HG03135 (cell line): ENCODE measurements at regions not wholly inside any gene's neighbourhood (a gene's known extent, or its start where the extent isn't known, plus 50 kb on each side); places are given as distances from the start of the nearest gene placed in this dataset.

Experiments
- ATAC-seq: cut with Tn5 transposase; IDR thresholded peaks from one replicate; pipeline ENCODE4 v1.9.1; 2021; ENCODE audit warnings: mild to moderate bottlenecking, moderate library complexity; ENCODE audit not compliant: unreplicated experiment

GRCh38 chr5:91722736-91723467 lies 339.8 kb upstream of the ARRDC3 start:
- no peak for ATAC-seq

- no peak for ATAC-seq
These were observed 329.6 kb upstream of the ARRDC3 start for GRCh38 chr5:91712718-91713117.

DNA sequence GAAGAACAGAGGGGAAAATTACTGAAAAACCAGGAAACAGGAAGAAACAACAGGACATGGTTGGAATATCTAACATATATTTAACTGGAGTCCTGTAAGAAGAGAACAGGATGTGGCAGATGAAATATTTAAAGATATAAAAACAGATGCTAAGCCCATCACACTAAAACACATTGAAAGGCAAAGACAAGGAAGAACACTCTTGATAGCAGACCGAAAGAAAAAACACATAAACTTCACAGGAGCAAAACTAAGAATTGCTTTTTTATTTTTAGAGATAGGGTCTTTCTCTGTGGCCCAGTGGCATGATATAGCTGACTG lies 324.4 kb upstream of the ARRDC3 start:
- ATAC-seq, result no peak

DNA sequence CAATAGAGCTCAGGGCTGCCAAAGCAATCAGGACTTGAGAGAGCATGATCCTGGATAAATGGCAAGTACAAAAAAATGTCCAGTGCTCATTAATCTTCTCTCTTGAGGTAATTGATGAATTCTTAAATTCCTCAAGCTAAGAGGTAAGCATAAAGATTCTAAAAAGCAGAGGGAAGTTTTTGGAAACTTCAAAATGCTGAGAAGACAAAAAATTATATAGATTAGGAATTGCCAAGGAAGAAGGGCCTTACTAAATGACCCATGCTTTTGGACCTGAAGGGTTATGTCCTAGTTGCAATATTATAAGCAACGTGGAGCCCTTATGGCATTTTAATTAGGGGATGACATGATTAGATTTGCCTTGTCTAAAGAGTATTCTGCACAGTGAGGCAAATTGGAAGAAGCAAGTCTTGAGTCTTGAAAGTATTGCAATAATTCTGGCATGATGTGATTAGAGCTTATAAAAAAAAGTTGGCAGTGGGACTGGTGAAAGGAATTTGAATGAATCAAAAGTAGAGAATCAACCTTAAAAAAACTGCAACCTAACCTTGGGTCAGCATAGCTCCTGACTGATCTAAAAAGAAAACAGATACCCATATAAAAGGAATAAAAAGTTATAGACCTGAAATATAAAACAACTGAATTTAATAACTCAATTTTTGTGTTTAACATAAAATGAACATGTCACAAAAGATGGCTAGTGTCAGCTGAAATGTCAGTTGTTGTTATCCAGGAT lies 323.8 kb upstream of the ARRDC3 start:
- ATAC-seq, result no peak

DNA sequence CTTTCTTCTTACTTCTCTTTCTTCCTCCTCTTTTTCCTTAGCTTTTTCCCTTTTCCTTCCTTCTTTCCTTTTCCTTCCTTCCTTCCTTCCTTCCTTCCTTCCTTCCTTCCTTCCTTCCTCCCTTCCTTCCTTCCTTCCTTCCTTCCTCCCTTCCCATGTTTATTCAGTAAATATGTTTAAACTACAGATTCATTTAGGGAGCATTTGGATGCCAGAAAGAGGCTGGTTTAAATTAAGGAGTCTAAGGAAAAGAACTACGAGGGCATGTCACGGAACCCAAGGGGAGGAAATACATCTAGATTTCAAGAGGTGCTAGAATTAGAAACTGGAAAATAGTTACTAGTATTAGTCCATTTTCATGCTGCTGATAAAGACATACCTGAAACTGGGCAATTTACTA lies 320.0 kb upstream of the ARRDC3 start:
- no peak for ATAC-seq

DNA sequence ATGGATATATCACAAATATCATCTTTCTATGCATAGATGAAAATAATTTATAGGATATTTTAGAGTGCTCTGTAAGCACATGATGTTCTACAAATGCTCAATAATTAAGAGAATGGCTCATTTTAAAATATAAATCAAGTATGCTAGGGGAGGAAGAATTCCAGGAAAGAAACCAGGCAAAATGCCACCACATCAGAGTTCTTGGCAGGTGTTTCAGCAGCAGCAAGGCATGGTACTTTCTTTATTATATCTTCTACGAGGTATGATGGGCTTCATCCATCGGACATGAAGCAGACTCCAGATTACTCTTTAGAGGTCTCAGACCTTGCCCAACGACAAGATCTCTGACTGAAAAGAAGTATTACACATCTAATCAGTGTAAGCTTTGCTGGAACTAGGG lies 316.3 kb upstream of the ARRDC3 start:
- ATAC-seq, result no peak

GRCh38 chr5:91691592-91691991 lies 308.5 kb upstream of the ARRDC3 start:
- no peak for ATAC-seq

- no peak for ATAC-seq
These were observed 307.8 kb upstream of the ARRDC3 start for GRCh38 chr5:91690921-91691320.

DNA sequence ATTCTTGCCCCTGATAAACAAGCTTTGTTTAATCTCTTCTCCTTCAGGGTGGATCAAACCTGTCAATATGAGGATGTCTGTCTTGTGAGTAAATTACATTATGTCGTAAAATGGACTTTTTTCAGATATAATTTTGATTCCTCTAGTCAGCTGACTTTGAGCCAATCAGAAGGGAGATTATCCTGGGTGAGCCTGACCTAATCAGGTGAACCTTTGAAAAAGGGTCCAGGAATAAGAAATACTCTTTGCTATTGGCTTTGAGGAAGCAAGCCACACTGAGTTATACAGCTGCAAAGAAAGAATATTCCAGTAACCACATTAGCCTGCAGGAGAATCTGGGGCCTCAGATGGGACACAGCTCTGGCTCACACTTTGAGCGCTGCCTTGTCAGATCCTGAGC lies 304.3 kb upstream of the ARRDC3 start:
- no peak for ATAC-seq

DNA sequence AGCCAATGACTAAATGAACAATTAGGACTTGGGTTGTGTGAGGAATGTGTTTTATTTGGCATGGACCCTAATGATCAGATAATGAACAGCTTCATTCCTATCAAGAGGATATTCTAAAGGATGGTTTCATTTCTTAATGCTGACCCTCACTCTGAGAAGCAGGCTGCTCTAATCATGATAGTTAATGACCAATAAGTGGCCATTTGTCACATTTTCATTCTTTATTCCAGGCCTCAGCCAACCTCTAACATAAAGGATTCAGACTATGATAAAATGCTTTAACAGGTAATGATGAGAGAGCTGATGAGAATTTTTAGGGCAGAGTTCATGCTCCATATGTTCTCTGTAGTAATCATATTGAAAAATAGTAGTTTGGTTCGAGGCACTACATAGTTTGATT lies 301.5 kb upstream of the ARRDC3 start:
- no peak for ATAC-seq

DNA sequence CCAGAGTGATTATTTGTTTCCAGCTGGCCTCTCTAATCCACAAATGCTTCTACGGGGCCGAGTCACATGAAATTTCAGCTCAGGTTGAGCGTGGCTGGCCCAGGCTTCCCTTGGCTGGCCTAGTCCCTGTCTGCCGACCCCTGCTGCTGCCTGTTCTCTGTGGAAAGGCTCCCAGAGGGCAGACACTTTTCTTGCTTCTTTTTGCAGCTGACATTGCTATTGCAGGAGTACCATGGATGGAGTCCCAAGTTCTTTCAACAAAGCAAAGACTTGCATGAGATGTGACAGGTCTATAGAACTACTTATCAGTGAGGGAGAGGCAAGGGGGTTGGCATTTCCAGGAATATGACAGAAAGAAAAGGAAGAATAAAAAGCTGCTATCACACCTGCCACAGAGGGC lies 287.4 kb upstream of the ARRDC3 start:
- no peak for ATAC-seq

GRCh38 chr5:91670122-91670521 lies 287.0 kb upstream of the ARRDC3 start:
- ATAC-seq, result no peak

- ATAC-seq, result no peak
These were observed 285.1 kb upstream of the ARRDC3 start for GRCh38 chr5:91668261-91668660.

- no peak for ATAC-seq
These were observed 269.6 kb upstream of the ARRDC3 start for GRCh38 chr5:91652678-91653077.

DNA sequence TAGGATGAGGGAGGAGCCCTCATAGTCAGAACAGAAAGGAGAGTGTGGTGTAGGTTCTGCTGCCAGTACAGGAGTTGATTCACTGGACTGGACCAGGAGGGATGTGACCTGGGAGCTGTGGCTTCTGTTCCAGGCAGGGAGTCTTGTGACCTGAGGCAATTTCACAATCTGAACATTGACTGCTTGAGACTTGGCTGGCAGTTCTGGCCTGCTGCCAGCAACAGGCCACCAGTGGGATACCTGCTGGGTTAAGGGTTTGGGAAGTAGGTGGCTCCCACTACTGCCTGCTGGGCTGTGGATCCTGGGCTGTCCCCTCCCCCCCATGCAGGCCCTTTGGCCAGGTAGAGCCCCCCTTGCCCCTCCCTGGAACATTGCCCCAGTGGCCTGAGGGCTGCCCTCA lies 268.6 kb upstream of the ARRDC3 start:
- no peak for ATAC-seq

DNA sequence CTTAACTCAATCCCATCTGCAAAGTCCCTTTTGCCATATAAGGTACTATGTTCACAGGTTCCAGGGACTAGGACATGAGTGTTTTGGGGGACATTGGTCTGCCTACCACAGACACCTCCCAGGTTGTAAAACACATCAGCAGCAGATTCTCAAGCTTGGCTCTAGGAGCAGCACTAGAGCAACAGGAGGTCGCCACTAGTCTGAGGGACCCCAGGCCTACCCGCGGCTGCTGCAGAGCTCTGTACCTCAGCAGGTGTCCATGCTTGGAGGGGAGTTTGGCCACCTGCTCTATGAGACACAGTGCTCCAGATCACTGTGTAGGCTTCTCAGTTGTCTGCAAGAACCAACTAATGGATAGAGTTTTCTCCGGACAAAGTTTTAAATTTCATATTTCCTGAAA lies 262.2 kb upstream of the ARRDC3 start:
- ATAC-seq, result no peak

DNA sequence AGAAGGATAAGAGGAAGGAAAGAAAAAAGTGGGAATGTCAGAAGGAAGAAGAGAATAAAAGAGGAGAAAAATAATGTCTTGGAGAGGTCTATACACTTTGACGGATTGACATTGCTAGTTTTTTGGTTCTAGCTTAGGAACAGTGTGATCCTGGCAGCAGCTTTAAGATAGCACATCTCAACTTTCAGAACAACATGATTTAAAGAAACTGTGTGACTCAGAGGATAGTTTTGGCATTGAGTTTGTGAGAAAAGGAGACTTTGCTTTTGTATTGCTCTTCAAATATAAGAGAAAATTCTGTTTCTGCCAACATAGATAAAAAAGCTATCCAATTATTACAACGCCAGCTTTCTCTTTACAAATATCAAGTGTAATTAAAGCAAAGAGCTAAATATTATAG lies 260.7 kb upstream of the ARRDC3 start:
- ATAC-seq, result no peak

DNA sequence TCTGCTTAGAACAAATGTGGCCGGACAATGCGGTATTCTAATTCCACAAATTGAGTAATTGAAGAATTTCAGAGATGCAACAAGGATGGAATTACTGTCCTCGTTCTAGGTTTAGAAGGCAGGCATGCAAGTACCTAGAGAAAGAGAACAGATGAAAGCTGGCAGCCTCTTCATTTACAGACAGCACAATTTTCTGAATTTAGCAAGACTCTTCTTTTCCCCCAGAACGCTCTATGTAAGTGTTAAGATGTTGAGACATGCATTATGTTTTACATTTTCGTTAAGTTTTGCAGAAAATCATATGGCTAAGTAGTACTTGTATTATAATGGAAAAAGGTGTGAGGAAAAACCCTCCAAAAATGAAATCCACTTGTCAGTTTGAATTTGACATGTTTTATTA lies 259.5 kb upstream of the ARRDC3 start:
- ATAC-seq, result no peak

GRCh38 chr5:91641730-91642350 lies 258.7 kb upstream of the ARRDC3 start:
- no peak for ATAC-seq

DNA sequence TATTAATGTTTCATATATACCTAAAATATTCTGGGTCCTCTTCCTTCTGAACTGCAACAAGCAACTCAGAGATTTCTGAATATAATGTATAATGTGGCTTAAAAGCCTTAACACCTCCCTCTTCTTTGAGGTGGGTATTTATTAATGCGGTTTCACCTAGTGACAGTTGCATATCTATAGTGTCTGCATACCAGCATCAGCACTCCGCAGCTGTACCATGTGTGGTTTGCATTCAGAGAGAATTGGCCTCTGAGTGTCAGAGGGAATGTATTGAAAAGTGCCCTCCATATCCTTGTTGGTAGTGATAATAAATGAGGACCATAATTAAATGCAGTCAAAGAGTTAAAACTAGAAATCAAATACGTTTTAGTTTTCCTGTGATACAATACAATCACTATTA lies 256.6 kb upstream of the ARRDC3 start:
- ATAC-seq, result no peak

DNA sequence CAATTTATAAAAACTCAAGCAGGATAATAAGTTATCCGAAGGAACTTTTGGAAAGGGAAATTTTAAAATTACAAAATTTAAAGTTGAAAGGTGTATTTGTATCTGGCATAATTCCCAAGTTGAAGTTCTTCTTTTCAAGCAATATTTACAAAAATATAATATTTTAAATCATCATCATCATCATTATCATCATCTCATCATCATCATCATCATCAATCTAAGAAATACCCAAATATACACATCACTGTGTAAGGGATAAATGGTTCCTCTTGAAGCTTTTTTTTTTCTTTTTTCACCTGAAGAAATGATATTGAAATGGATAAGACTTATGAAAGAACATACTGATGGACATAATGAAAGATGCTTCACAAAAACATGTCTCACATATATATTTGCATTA lies 254.9 kb upstream of the ARRDC3 start:
- ATAC-seq, result no peak

GRCh38 chr5:91635950-91636734 lies 253.0 kb upstream of the ARRDC3 start:
- no peak for ATAC-seq
